H1 (cell line): ENCODE measurements at regions not wholly inside any gene's neighbourhood (a gene's known extent, or its start where the extent isn't known, plus 50 kb on each side); places are given as distances from the start of the nearest gene placed in this dataset.

Source experiments
- CTCF ChIA-PET: fragments of 300-600 bp; sonication (Branson Sonifier 250); formaldehyde crosslinking; loops from one replicate; lab custom pipeline; 2021; ENCODE audit not compliant: partially characterized antibody; lab: Charles Lee
- POLR2A ChIA-PET: fragments of 300-600 bp; sonication (Branson Sonifier 250); formaldehyde crosslinking; loops from one replicate; lab custom pipeline; 2021; ENCODE audit warnings: inconsistent platforms; ENCODE audit not compliant: partially characterized antibody; lab: Charles Lee
- DNase-seq, 2 experiments: peaks; one replicate each; pipeline versions ENCODE4 v3.0.0 to v3.0.0-alpha.2; 2010 to 2022; ENCODE audit warnings: low spot score in 2 of 2, low read depth in 1 of 2, mixed read lengths in 1 of 2
- FAIRE-seq: peaks from 2 replicates; lab custom pipeline; 2011; peaks lifted over from hg19 to GRCh38; lab: Jason Lieb, UNC
- H2AFZ ChIP-seq: 2 replicates; pipeline ENCODE4 v1.8.1; 2012; ENCODE audit warnings: low read length, inconsistent platforms
- H2AK5ac ChIP-seq: 2 replicates; pipeline ENCODE4 v1.6.1; 2013; ENCODE audit warnings: low read depth, low read length
- H2BK120ac ChIP-seq: replicated peaks from 2 replicates; pipeline ENCODE3; 2013; ENCODE audit warnings: low read depth, low read length, inconsistent platforms
- H2BK12ac ChIP-seq: 2 replicates; pipeline ENCODE4 v1.6.1; 2013; ENCODE audit warnings: low read depth, low read length
- H2BK15ac ChIP-seq: 2 replicates; pipeline ENCODE4 v1.6.1; 2013; ENCODE audit warnings: low read length
- H2BK20ac ChIP-seq: 2 replicates; pipeline ENCODE4 v1.6.1; 2013; ENCODE audit warnings: low read length
- H2BK5ac ChIP-seq: 2 replicates; pipeline ENCODE4 v1.6.1; 2013; ENCODE audit warnings: low read depth, low read length
- H3K14ac ChIP-seq: 2 replicates; pipeline ENCODE4 v1.6.1; 2013; ENCODE audit warnings: inconsistent platforms; ENCODE audit not compliant: insufficient read length
- H3K18ac ChIP-seq: 2 replicates; pipeline ENCODE4 v1.6.1; 2013; ENCODE audit warnings: low read length; ENCODE audit errors: extremely low read depth
- H3K23ac ChIP-seq: 2 replicates; pipeline ENCODE4 v1.6.1; 2013; ENCODE audit warnings: inconsistent platforms; ENCODE audit not compliant: insufficient read length
- H3K23me2 ChIP-seq: 2 replicates; pipeline ENCODE4 v1.6.1; 2013; ENCODE audit warnings: low read depth, low read length
- H3K27ac ChIP-seq: 2 replicates; pipeline ENCODE4 v1.6.1; 2011; ENCODE audit warnings: low read depth, low read length, inconsistent platforms
- H3K27me3 ChIP-seq, 4 experiments: replicated peaks in 1 of 4; 1 replicate in 1 of 4; 2 replicates in 3 of 4; pipeline versions ENCODE4 v1.6.1 to v1.8.1; 2011 to 2013; ENCODE audit warnings: low read length in 3 of 4, mild to moderate bottlenecking in 3 of 4, inconsistent platforms in 2 of 4, mixed read lengths in 2 of 4, moderate library complexity in 1 of 4; ENCODE audit not compliant: control insufficient read depth in 3 of 4, insufficient read depth in 3 of 4; ENCODE audit errors: extremely low read depth in 1 of 4
- H3K36me3 ChIP-seq, 4 experiments: 2 replicates each; pipeline versions ENCODE4 v1.6.1 to v1.8.1; 2011 to 2013; ENCODE audit warnings: mild to moderate bottlenecking in 4 of 4, low read length in 3 of 4, moderate library complexity in 2 of 4, control low read depth in 1 of 4, inconsistent platforms in 1 of 4; ENCODE audit not compliant: insufficient read depth in 4 of 4, control insufficient read depth in 2 of 4
- H3K4ac ChIP-seq: replicated peaks from 2 replicates; pipeline ENCODE3; 2013; ENCODE audit warnings: low read length, low read depth, mixed read lengths, inconsistent platforms; ENCODE audit not compliant: insufficient read length
- H3K4me1 ChIP-seq, 4 experiments: replicated peaks in 1 of 4; 1 replicate in 1 of 4; 2 replicates in 3 of 4; pipeline versions ENCODE4 v1.6.1 to v1.8.1; 2011 to 2013; ENCODE audit warnings: low read length in 3 of 4, inconsistent platforms in 2 of 4, mixed read lengths in 1 of 4; ENCODE audit not compliant: insufficient read depth in 4 of 4, control insufficient read depth in 3 of 4
- H3K4me2 ChIP-seq, 2 experiments: 2 replicates each; pipeline versions ENCODE4 v1.6.1 to v1.8.1; 2011 to 2013; ENCODE audit warnings: low read depth in 2 of 2, low read length in 2 of 2, control low read depth in 1 of 2, inconsistent platforms in 1 of 2, mild to moderate bottlenecking in 1 of 2; ENCODE audit not compliant: insufficient read depth in 1 of 2
- H3K4me3 ChIP-seq, 4 experiments: fragments of 200-600, 300-600 bp in 1 of 4; sonication (generic), shearing (Covaris generic), sonication (Bioruptor Twin) in 1 of 4; 2 replicates each; pipeline versions ENCODE4 v1.5.1 to v1.8.1; 2011 to 2016; ENCODE audit warnings: low read length in 4 of 4, low read depth in 3 of 4, control low read depth in 2 of 4, inconsistent platforms in 2 of 4, mild to moderate bottlenecking in 2 of 4, mixed read lengths in 1 of 4, moderate library complexity in 1 of 4; ENCODE audit not compliant: insufficient read depth in 2 of 4; ENCODE audit errors: extremely low read depth in 1 of 4
- H3K56ac ChIP-seq: replicated peaks from 2 replicates; pipeline ENCODE3; 2013; ENCODE audit warnings: low read depth, mild to moderate bottlenecking, mixed read lengths, low read length, inconsistent platforms; ENCODE audit not compliant: insufficient read length
- H3K79me1 ChIP-seq: 2 replicates; pipeline ENCODE4 v1.6.1; 2013; ENCODE audit warnings: low read depth, low read length, control low read depth
- H3K79me2 ChIP-seq, 2 experiments: 2 replicates each; pipeline versions ENCODE4 v1.6.1 to v1.8.1; 2012 to 2013; ENCODE audit warnings: low read length in 2 of 2, mild to moderate bottlenecking in 2 of 2, inconsistent platforms in 1 of 2; ENCODE audit not compliant: insufficient read depth in 2 of 2, control insufficient read depth in 1 of 2
- H3K9ac ChIP-seq, 4 experiments: replicated peaks in 1 of 4; 1 replicate in 1 of 4; 2 replicates in 3 of 4; pipeline versions ENCODE4 v1.6.1 to v1.8.1; 2011 to 2013; ENCODE audit warnings: low read depth in 3 of 4, low read length in 3 of 4, control low read depth in 2 of 4, mild to moderate bottlenecking in 2 of 4, moderate library complexity in 2 of 4, inconsistent platforms in 1 of 4; ENCODE audit errors: extremely low read depth in 1 of 4
- H3K9me3 ChIP-seq, 2 experiments: 2 replicates each; pipeline versions ENCODE4 v1.6.1 to v1.8.1; 2012 to 2013; ENCODE audit warnings: mild to moderate bottlenecking in 2 of 2, moderate library complexity in 2 of 2, control low read depth in 1 of 2, inconsistent platforms in 1 of 2, low read depth in 1 of 2, low read length in 1 of 2, mixed read lengths in 1 of 2; ENCODE audit not compliant: insufficient read depth in 2 of 2
- H4K20me1 ChIP-seq, 2 experiments: replicated peaks in 1 of 2; 2 replicates each; pipeline versions ENCODE3 to v1.8.1; 2011 to 2013; ENCODE audit warnings: inconsistent platforms in 2 of 2, low read length in 2 of 2, mild to moderate bottlenecking in 1 of 2; ENCODE audit not compliant: insufficient read depth in 2 of 2, control insufficient read depth in 1 of 2
- H4K5ac ChIP-seq: 2 replicates; pipeline ENCODE4 v1.6.1; 2013; ENCODE audit warnings: low read length, low read depth, mixed read lengths, inconsistent platforms; ENCODE audit not compliant: insufficient read length
- H4K8ac ChIP-seq: 2 replicates; pipeline ENCODE4 v1.8.0; 2013; ENCODE audit warnings: mild to moderate bottlenecking, moderate library complexity, low read length, inconsistent platforms; ENCODE audit not compliant: insufficient read depth; ENCODE audit errors: extremely low read depth
- H4K91ac ChIP-seq: replicated peaks from 2 replicates; pipeline ENCODE3; 2013; ENCODE audit warnings: low read length, mixed read lengths, inconsistent platforms; ENCODE audit not compliant: insufficient read length
- CREB1 ChIP-seq: IDR thresholded peaks from 2 replicates; pipeline ENCODE4 v1.6.1; 2012; ENCODE audit warnings: inconsistent platforms
- GABPA ChIP-seq: IDR thresholded peaks from 2 replicates; pipeline ENCODE4 v1.6.1; 2011; ENCODE audit warnings: mild to moderate bottlenecking, low read length, moderate library complexity, borderline replicate concordance; ENCODE audit not compliant: insufficient read depth
- JUN ChIP-seq: IDR thresholded peaks from 2 replicates; pipeline ENCODE4 v1.6.1; 2011; ENCODE audit warnings: low read depth, mild to moderate bottlenecking, improper control_type of control experiment, low read length
- PHF8 ChIP-seq: fragments of 200-600 bp; sonication (generic); conservative IDR thresholded peaks from 2 replicates; pipeline ENCODE4 v1.7.1; 2012; ENCODE audit warnings: low read depth, mild to moderate bottlenecking, inconsistent platforms, low read length, moderate library complexity
- RFX5 ChIP-seq: IDR thresholded peaks from 2 replicates; pipeline ENCODE4 v1.6.1; 2011; ENCODE audit warnings: low read depth, low read length, improper control_type of control experiment, borderline replicate concordance
- SP1 ChIP-seq: IDR thresholded peaks from 2 replicates; pipeline ENCODE4 v1.6.1; 2011; ENCODE audit warnings: low read depth, low read length
- TF ChIP-seq, protein P1 (sequence below), 3 experiments: IDR thresholded peaks; 1 replicate in 2 of 3; 2 replicates in 1 of 3; pipeline versions ENCODE4 v1.5.1 to v1.6.1; 2011; ENCODE audit warnings: low read length in 3 of 3, mild to moderate bottlenecking in 3 of 3, inconsistent platforms in 2 of 3, low read depth in 1 of 3, moderate library complexity in 1 of 3; ENCODE audit not compliant: insufficient read depth in 1 of 3; ENCODE audit errors: control extremely low read depth in 1 of 3

GRCh38 chr1:195576641-195577040, 1031.6 kb downstream of the KCNT2 start:
- Histone ChIP-seq H3K79me2 (no peaks in the 10 kb centered on the region), H3K18ac (no peak overlapping the region), H3K56ac (no peak overlapping the region), H2AFZ (no peak overlapping the region), H3K14ac (no peak overlapping the region), H3K9ac (no peak overlapping the region), H2BK20ac (no peak overlapping the region), H3K4ac (no peak overlapping the region), H4K20me1 (no peaks in the 10 kb centered on the region), H2BK120ac (no peak overlapping the region), H4K5ac (no peak overlapping the region), H3K4me1 (no peaks in the 10 kb centered on the region), H2BK12ac (no peak overlapping the region), H2BK15ac (no peak overlapping the region), H3K79me1 (no peaks in the 10 kb centered on the region), H3K36me3 (no peaks in the 10 kb centered on the region), H2AK5ac (no peak overlapping the region), H3K23ac (no peak overlapping the region), H3K27ac (no peak overlapping the region), H2BK5ac (no peak overlapping the region), H3K23me2 (no peaks in the 10 kb centered on the region), H4K91ac (no peak overlapping the region), H4K8ac (no peak overlapping the region), H3K4me3 (no peak overlapping the region), H3K27me3 (no peaks in the 10 kb centered on the region), H3K4me2 (no peak overlapping the region), H3K9me3 (no peaks in the 10 kb centered on the region)
- POLR2A ChIA-PET: no interaction called here
- DNase-seq: no peak
- FAIRE-seq: no peak
- TF ChIP-seq RFX5 (no peak), GABPA (no peak), JUN (no peak), PHF8 (no peak), CREB1 (no peak), SP1 (no peak)
- TF ChIP-seq, protein P1, sequence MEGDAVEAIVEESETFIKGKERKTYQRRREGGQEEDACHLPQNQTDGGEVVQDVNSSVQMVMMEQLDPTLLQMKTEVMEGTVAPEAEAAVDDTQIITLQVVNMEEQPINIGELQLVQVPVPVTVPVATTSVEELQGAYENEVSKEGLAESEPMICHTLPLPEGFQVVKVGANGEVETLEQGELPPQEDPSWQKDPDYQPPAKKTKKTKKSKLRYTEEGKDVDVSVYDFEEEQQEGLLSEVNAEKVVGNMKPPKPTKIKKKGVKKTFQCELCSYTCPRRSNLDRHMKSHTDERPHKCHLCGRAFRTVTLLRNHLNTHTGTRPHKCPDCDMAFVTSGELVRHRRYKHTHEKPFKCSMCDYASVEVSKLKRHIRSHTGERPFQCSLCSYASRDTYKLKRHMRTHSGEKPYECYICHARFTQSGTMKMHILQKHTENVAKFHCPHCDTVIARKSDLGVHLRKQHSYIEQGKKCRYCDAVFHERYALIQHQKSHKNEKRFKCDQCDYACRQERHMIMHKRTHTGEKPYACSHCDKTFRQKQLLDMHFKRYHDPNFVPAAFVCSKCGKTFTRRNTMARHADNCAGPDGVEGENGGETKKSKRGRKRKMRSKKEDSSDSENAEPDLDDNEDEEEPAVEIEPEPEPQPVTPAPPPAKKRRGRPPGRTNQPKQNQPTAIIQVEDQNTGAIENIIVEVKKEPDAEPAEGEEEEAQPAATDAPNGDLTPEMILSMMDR (IDR thresholded peaks at IDR 0.05; ENCODE audit: control extremely low read depth in 1 of 3, insufficient read depth in 1 of 3, low read depth in 1 of 3, low read length in 3 of 3): no peak
- CTCF ChIA-PET: interaction anchor here (1.0 kb wide), 1 partner anchor 17 kb away, joined by 3 read pairs; no protein-coding TSS in a partner anchor
